NB4 (cell line): ENCODE measurements at regions not wholly inside any gene's neighbourhood (a gene's known extent, or its start where the extent isn't known, plus 50 kb on each side); places are given as distances from the start of the nearest gene placed in this dataset.

ENCODE experiments used
- DNase-seq: peaks from one replicate; pipeline ENCODE4 v3.0.0; 2010; ENCODE audit warnings: low read depth
- H3K4me3 ChIP-seq: one replicate; pipeline ENCODE4 v1.5.1; 2011; ENCODE audit warnings: mild to moderate bottlenecking, low read depth, low read length, moderate library complexity
- MAX ChIP-seq: IDR thresholded peaks from 2 replicates; pipeline ENCODE4 v1.6.1; 2011; ENCODE audit warnings: low read depth, low read length
- MYC ChIP-seq: IDR thresholded peaks from 2 replicates; pipeline ENCODE4 v1.6.1; 2011; ENCODE audit warnings: low read depth, low read length
- POLR2A ChIP-seq: IDR thresholded peaks from 2 replicates; pipeline ENCODE4 v1.6.1; 2011; ENCODE audit warnings: mild to moderate bottlenecking; ENCODE audit not compliant: insufficient read length; ENCODE audit errors: extremely low read depth
- TF ChIP-seq, protein P1 (sequence below): IDR thresholded peaks from one replicate; pipeline ENCODE4 v1.5.1; 2012; ENCODE audit warnings: low read depth, low read length

DNA sequence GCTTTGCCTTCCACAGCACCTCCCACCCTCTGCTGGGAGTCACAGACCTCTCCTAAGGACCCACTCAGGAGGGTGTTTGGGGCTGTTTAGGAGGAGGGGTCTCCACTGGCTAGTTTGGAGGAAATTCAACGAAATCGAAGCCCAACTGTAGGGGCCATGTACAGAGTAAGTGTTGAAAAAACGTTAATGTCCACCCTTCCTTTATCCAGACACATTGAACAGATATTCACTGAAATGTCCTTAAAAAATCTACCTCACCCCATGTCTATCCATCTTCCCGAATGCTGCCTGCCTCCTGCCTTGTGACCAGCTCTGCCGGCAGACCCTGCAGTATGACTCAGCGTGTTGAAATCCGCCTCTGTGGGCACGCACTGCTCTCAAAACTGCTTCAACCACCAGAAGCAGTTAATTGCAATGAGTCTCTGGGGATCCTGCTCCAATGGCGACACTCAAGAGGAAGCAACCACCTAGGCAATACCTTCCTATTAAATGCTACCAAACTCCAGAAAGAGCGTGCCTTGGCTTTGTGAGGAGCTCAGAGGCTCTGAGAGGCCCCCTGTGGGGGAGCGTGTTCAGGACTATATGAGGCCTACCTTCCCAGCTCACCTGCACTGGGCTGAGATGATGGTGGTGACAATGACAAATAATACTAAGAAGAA is 61.4 kb upstream of the RTN4 start:
- peak overlapping the region; percentile 79 for H3K4me3 ChIP-seq
- peak; percentile 100 for DNase-seq
- peak; percentile 79 for TF ChIP-seq MAX
- TF ChIP-seq MYC, result peak; percentile 88
- TF ChIP-seq, protein P1, sequence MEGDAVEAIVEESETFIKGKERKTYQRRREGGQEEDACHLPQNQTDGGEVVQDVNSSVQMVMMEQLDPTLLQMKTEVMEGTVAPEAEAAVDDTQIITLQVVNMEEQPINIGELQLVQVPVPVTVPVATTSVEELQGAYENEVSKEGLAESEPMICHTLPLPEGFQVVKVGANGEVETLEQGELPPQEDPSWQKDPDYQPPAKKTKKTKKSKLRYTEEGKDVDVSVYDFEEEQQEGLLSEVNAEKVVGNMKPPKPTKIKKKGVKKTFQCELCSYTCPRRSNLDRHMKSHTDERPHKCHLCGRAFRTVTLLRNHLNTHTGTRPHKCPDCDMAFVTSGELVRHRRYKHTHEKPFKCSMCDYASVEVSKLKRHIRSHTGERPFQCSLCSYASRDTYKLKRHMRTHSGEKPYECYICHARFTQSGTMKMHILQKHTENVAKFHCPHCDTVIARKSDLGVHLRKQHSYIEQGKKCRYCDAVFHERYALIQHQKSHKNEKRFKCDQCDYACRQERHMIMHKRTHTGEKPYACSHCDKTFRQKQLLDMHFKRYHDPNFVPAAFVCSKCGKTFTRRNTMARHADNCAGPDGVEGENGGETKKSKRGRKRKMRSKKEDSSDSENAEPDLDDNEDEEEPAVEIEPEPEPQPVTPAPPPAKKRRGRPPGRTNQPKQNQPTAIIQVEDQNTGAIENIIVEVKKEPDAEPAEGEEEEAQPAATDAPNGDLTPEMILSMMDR, result no peak

GRCh38 chr2:55111230-55111569 is 60.9 kb upstream of the RTN4 start:
- no peak for DNase-seq
- TF ChIP-seq, protein P1, result no peak
- TF ChIP-seq MYC (no peak), POLR2A (no peak), MAX (no peak)
- H3K4me3 ChIP-seq, result peak overlapping the region; percentile 57

- H3K4me3 ChIP-seq, result no peak overlapping the region
- TF ChIP-seq, protein P1, result no peak
- TF ChIP-seq MYC (no peak), POLR2A (no peak), MAX (no peak)
- peak; percentile 44 for DNase-seq
Measured at GRCh38 chr2:55109219-55109891, 59.1 kb upstream of the RTN4 start.

GRCh38 chr2:55108456-55109160 is 58.4 kb upstream of the RTN4 start:
- peak; percentile 48 for DNase-seq
- TF ChIP-seq MAX, result no peak
- TF ChIP-seq POLR2A, result no peak
- TF ChIP-seq, protein P1, result no peak
- no peak for TF ChIP-seq MYC

GRCh38 chr2:55107436-55107835 is 57.2 kb upstream of the RTN4 start:
- no peak for TF ChIP-seq MAX
- TF ChIP-seq POLR2A, result no peak
- TF ChIP-seq MYC, result no peak
- TF ChIP-seq, protein P1, result no peak
- no peak for DNase-seq
- H3K4me3 ChIP-seq, result no peak overlapping the region

More at GRCh38 chr2:55108456-55109160, 58.4 kb upstream of the RTN4 start:
- no peak overlapping the region for H3K4me3 ChIP-seq
